ENCODE measurements at regions not wholly inside any gene's neighbourhood (a gene's known extent, or its start where the extent isn't known, plus 50 kb on each side); places are given as distances from the start of the nearest gene placed in this dataset.

GRCh38 chrX:3780564-3780963, 67.1 kb upstream of the PRKX start:
- TF ChIP-seq, protein P1, sequence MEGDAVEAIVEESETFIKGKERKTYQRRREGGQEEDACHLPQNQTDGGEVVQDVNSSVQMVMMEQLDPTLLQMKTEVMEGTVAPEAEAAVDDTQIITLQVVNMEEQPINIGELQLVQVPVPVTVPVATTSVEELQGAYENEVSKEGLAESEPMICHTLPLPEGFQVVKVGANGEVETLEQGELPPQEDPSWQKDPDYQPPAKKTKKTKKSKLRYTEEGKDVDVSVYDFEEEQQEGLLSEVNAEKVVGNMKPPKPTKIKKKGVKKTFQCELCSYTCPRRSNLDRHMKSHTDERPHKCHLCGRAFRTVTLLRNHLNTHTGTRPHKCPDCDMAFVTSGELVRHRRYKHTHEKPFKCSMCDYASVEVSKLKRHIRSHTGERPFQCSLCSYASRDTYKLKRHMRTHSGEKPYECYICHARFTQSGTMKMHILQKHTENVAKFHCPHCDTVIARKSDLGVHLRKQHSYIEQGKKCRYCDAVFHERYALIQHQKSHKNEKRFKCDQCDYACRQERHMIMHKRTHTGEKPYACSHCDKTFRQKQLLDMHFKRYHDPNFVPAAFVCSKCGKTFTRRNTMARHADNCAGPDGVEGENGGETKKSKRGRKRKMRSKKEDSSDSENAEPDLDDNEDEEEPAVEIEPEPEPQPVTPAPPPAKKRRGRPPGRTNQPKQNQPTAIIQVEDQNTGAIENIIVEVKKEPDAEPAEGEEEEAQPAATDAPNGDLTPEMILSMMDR (IDR thresholded peaks at IDR 0.05; ENCODE audit: low read depth, low read length, poor library complexity, severe bottlenecking): no peak
- no peak for TF ChIP-seq EZH2phosphoT487 (IDR thresholded peaks at IDR 0.05; ENCODE audit: borderline replicate concordance, low read length)

All from DOHH2 (cell line).